Neural progenitor cell (in vitro differentiated cells): ENCODE measurements at regions not wholly inside any gene's neighbourhood (a gene's known extent, or its start where the extent isn't known, plus 50 kb on each side); places are given as distances from the start of the nearest gene placed in this dataset.

ENCODE experiments used
- DNase-seq: peaks from one replicate; pipeline ENCODE4 v3.0.0-alpha.2; 2016; ENCODE audit warnings: low spot score
- H2AFZ ChIP-seq: fragments of 200-600 bp; sonication (generic); replicated peaks from 2 replicates; pipeline ENCODE4 v1.6.1; 2016; ENCODE audit warnings: antibody characterized with exemption
- H3F3A ChIP-seq: fragments of 200-600 bp; sonication (generic); 2 replicates; pipeline ENCODE4 v1.6.1; 2016; ENCODE audit warnings: antibody characterized with exemption, low read depth
- H3K27ac ChIP-seq: fragments of 200-600 bp; sonication (generic); 2 replicates; pipeline ENCODE4 v1.5.1; 2016; ENCODE audit warnings: mild to moderate bottlenecking
- H3K27me3 ChIP-seq: fragments of 200-600 bp; sonication (generic); 2 replicates; pipeline ENCODE4 v1.6.1; 2016; ENCODE audit warnings: mild to moderate bottlenecking, moderate library complexity
- H3K36me3 ChIP-seq: fragments of 200-600 bp; sonication (generic); 2 replicates; pipeline ENCODE4 v1.5.1; 2016
- H3K4me1 ChIP-seq: fragments of 200-600 bp; sonication (generic); 2 replicates; pipeline ENCODE4 v1.6.1; 2016; ENCODE audit warnings: mixed run types
- H3K4me2 ChIP-seq: fragments of 200-600 bp; sonication (generic); 2 replicates; pipeline ENCODE4 v1.6.1; 2016
- H3K4me3 ChIP-seq: fragments of 200-600 bp; sonication (generic); 2 replicates; pipeline ENCODE4 v1.5.1; 2016
- H3K79me2 ChIP-seq: fragments of 200-600 bp; sonication (generic); 2 replicates; pipeline ENCODE4 v1.6.1; 2016; ENCODE audit warnings: low read depth
- H3K9ac ChIP-seq: fragments of 200-600 bp; sonication (generic); 2 replicates; pipeline ENCODE4 v1.6.1; 2016
- H3K9me3 ChIP-seq: fragments of 200-600 bp; sonication (generic); 2 replicates; pipeline ENCODE4 v1.5.1; 2016; ENCODE audit warnings: low read depth
- H4K20me1 ChIP-seq: fragments of 200-600 bp; sonication (generic); 2 replicates; pipeline ENCODE4 v1.6.1; 2016; ENCODE audit warnings: low read depth
- H3K27ac Mint-ChIP-seq: 3 replicates; pipeline ENCODE4 v1.8.0; 2021; ENCODE audit warnings: mixed read lengths
- H3K27me3 Mint-ChIP-seq: 2 replicates; pipeline ENCODE4 v1.8.0; 2022; ENCODE audit warnings: low read depth, mild to moderate bottlenecking, inconsistent platforms, moderate library complexity, mixed read lengths; ENCODE audit not compliant: insufficient read depth
- H3K36me3 Mint-ChIP-seq: 3 replicates; pipeline ENCODE4 v1.8.0; 2021; ENCODE audit warnings: mixed read lengths
- H3K4me1 Mint-ChIP-seq: 3 replicates; pipeline ENCODE4 v1.8.0; 2021; ENCODE audit warnings: mixed read lengths
- H3K4me3 Mint-ChIP-seq: 3 replicates; pipeline ENCODE4 v1.8.0; 2021; ENCODE audit warnings: mild to moderate bottlenecking, moderate library complexity, mixed read lengths
- H3K9me3 Mint-ChIP-seq: 3 replicates; pipeline ENCODE4 v1.8.0; 2020; ENCODE audit warnings: mixed read lengths
- CTCF ChIP-seq: fragments of 200-600 bp; sonication (generic); IDR thresholded peaks from 2 replicates; pipeline ENCODE4 v1.5.1; 2017; ENCODE audit warnings: antibody characterized with exemption, mild to moderate bottlenecking
- EZH2 ChIP-seq: fragments of 200-600 bp; sonication (generic); IDR thresholded peaks from 2 replicates; pipeline ENCODE4 v1.6.1; 2017; ENCODE audit warnings: antibody characterized with exemption, mild to moderate bottlenecking, moderate library complexity
- EZH2phosphoT487 ChIP-seq: fragments of 200-600 bp; sonication (generic); IDR thresholded peaks from 2 replicates; pipeline ENCODE4 v1.6.1; 2017; ENCODE audit warnings: antibody characterized with exemption

- Histone ChIP-seq H3K27me3 (no peaks in the 10 kb centered on the region), H3K9ac (no peak overlapping the region), H3K9me3 (no peaks in the 10 kb centered on the region), H3K4me2 (no peak overlapping the region), H2AFZ (no peak overlapping the region), H3K4me3 (no peak overlapping the region), H3K36me3 (no peaks in the 10 kb centered on the region), H4K20me1 (no peaks in the 10 kb centered on the region), H3K79me2 (no peaks in the 10 kb centered on the region), H3K4me1 (no peaks in the 10 kb centered on the region), H3K27ac (no peak overlapping the region), H3F3A (no peaks in the 10 kb centered on the region)
- Mint-ChIP-seq H3K36me3 (no peaks in the 10 kb centered on the region), H3K4me3 (no peak overlapping the region), H3K4me1 (peaks cover 3% of the 10 kb centered on the region), H3K27me3 (no peaks in the 10 kb centered on the region), H3K9me3 (no peaks in the 10 kb centered on the region), H3K27ac (no peak overlapping the region)
- TF ChIP-seq EZH2 (no peak), CTCF (no peak), EZH2phosphoT487 (no peak)
- no peak for DNase-seq
Measured at GRCh38 chr4:124943938-124944337, 231.4 kb upstream of the ANKRD50 start.

GRCh38 chr4:124943145-124943889 lies 230.8 kb upstream of the ANKRD50 start:
- Histone ChIP-seq H3K9me3 (no peaks in the 10 kb centered on the region), H3K4me1 (no peaks in the 10 kb centered on the region), H3K36me3 (no peaks in the 10 kb centered on the region), H3K9ac (no peak overlapping the region), H4K20me1 (no peaks in the 10 kb centered on the region), H3K27ac (no peak overlapping the region), H3K4me2 (no peak overlapping the region), H3F3A (no peaks in the 10 kb centered on the region), H3K27me3 (no peaks in the 10 kb centered on the region), H3K4me3 (no peak overlapping the region), H2AFZ (no peak overlapping the region), H3K79me2 (no peaks in the 10 kb centered on the region)
- TF ChIP-seq CTCF: no peak
- no peak for TF ChIP-seq EZH2
- TF ChIP-seq EZH2phosphoT487: no peak
- no peaks in the 10 kb centered on the region for H3K9me3 Mint-ChIP-seq
- H3K27me3 Mint-ChIP-seq: no peaks in the 10 kb centered on the region
- no peaks in the 10 kb centered on the region for H3K36me3 Mint-ChIP-seq
- H3K27ac Mint-ChIP-seq: no peak overlapping the region
- H3K4me3 Mint-ChIP-seq: no peak overlapping the region
- H3K4me1 Mint-ChIP-seq: peaks cover 3% of the 10 kb centered on the region
- DNase-seq: no peak

GRCh38 chr4:124941267-124941666 lies 228.7 kb upstream of the ANKRD50 start:
- Mint-ChIP-seq H3K36me3 (no peaks in the 10 kb centered on the region), H3K9me3 (no peaks in the 10 kb centered on the region), H3K4me3 (no peak overlapping the region), H3K27me3 (no peaks in the 10 kb centered on the region), H3K27ac (no peak overlapping the region), H3K4me1 (peaks cover 9% of the 10 kb centered on the region)
- Histone ChIP-seq H3K4me2 (no peak overlapping the region), H3K36me3 (no peaks in the 10 kb centered on the region), H3K9me3 (no peaks in the 10 kb centered on the region), H3K4me3 (no peak overlapping the region), H3F3A (no peaks in the 10 kb centered on the region), H3K9ac (no peak overlapping the region), H2AFZ (no peak overlapping the region), H3K27me3 (no peaks in the 10 kb centered on the region), H3K27ac (no peak overlapping the region), H3K79me2 (no peaks in the 10 kb centered on the region), H3K4me1 (no peaks in the 10 kb centered on the region), H4K20me1 (no peaks in the 10 kb centered on the region)
- TF ChIP-seq CTCF (no peak), EZH2 (no peak), EZH2phosphoT487 (no peak)
- no peak for DNase-seq
